ENCODE measurements at regions not wholly inside any gene's neighbourhood (a gene's known extent, or its start where the extent isn't known, plus 50 kb on each side); places are given as distances from the start of the nearest gene placed in this dataset.

DNA sequence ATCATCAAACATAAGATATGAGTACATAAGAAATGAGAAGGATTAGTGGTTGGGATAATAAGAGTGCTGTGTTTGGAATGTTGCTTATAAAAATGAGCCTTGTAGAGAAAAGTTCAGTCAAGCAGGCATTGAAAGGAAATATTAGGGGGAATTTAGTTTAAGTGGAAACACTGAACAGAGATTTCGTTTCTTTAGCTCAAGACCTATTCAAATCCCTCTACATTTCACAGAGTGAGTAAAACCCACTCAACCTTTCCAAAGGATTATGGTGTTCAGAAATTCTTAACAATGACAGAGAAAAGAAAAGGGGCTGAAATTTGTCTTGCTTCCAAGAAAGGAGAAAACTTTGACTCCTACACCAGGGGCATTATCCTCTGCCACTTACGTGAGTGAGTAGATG lies 1072.4 kb upstream of the LCORL start:
- TF ChIP-seq, protein P1, sequence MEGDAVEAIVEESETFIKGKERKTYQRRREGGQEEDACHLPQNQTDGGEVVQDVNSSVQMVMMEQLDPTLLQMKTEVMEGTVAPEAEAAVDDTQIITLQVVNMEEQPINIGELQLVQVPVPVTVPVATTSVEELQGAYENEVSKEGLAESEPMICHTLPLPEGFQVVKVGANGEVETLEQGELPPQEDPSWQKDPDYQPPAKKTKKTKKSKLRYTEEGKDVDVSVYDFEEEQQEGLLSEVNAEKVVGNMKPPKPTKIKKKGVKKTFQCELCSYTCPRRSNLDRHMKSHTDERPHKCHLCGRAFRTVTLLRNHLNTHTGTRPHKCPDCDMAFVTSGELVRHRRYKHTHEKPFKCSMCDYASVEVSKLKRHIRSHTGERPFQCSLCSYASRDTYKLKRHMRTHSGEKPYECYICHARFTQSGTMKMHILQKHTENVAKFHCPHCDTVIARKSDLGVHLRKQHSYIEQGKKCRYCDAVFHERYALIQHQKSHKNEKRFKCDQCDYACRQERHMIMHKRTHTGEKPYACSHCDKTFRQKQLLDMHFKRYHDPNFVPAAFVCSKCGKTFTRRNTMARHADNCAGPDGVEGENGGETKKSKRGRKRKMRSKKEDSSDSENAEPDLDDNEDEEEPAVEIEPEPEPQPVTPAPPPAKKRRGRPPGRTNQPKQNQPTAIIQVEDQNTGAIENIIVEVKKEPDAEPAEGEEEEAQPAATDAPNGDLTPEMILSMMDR (conservative IDR thresholded peaks at IDR 0.05; ENCODE audit: low read length) = no peak
- TF ChIP-seq EZH2phosphoT487 (IDR thresholded peaks at IDR 0.05; ENCODE audit: borderline replicate concordance) = no peak

Measured in Loucy (cell line).